Bronchial epithelial cell (primary cell): ENCODE measurements at regions not wholly inside any gene's neighbourhood (a gene's known extent, or its start where the extent isn't known, plus 50 kb on each side); places are given as distances from the start of the nearest gene placed in this dataset.

ENCODE experiments used
- DNase-seq: peaks from one replicate; pipeline ENCODE4 v3.0.0-alpha.2; 2010; ENCODE audit warnings: low read depth
- FAIRE-seq: peaks from 2 replicates; lab custom pipeline; 2011; peaks lifted over from hg19 to GRCh38; lab: Jason Lieb, UNC
- H3K27me3 ChIP-seq: 2 replicates; pipeline ENCODE4 v1.5.1; 2011; ENCODE audit warnings: low read length; ENCODE audit not compliant: control insufficient read depth, insufficient read depth
- H3K36me3 ChIP-seq: 2 replicates; pipeline ENCODE4 v1.5.1; 2011; ENCODE audit warnings: low read length; ENCODE audit not compliant: control insufficient read depth, insufficient read depth
- H3K4me3 ChIP-seq: 2 replicates; pipeline ENCODE4 v1.5.1; 2011; ENCODE audit warnings: mild to moderate bottlenecking, low read depth, low read length, control low read depth
- CTCF ChIP-seq: IDR thresholded peaks from 2 replicates; pipeline ENCODE4 v1.5.1; 2011; ENCODE audit warnings: mild to moderate bottlenecking, moderate library complexity, low read length, control low read depth, inconsistent platforms; ENCODE audit not compliant: insufficient read depth, severe bottlenecking

- no peak for TF ChIP-seq CTCF
- Histone ChIP-seq H3K27me3 (peaks cover 9% of the 10 kb centered on the region), H3K36me3 (no peaks in the 10 kb centered on the region), H3K4me3 (no peak overlapping the region)
- no peak for FAIRE-seq
- no peak for DNase-seq
These were observed 200.7 kb downstream of the RPLP1 start for GRCh38 chr15:69653306-69653705.

DNA sequence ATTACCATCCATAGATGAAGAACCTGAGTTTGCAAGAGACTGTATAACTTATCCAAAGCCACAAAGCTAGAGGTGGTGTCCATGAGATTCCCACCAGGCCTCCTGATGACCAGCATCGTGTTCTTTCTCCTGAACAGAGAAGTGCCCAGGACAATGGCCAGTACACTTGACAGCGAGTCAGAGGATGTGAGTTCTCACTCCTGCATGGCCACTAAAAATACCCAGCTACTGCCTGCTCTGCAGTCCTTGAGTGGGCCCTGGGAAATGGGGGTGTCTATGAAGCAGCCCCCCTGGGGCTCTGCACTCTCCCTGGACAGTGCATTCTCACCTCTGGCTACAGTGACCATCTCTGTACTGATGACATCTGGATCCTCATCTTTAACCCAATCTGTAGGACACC is 201.2 kb downstream of the RPLP1 start:
- TF ChIP-seq CTCF = no peak
- Histone ChIP-seq H3K36me3 (no peaks in the 10 kb centered on the region), H3K4me3 (no peak overlapping the region), H3K27me3 (peaks cover 8% of the 10 kb centered on the region)
- FAIRE-seq = no peak
- no peak for DNase-seq

GRCh38 chr15:69656271-69657030 is 203.8 kb downstream of the RPLP1 start:
- no peak for FAIRE-seq
- H3K36me3 ChIP-seq = no peaks in the 10 kb centered on the region
- no peak overlapping the region for H3K4me3 ChIP-seq
- no peak for DNase-seq
- H3K27me3 ChIP-seq = peaks cover 1% of the 10 kb centered on the region
- no peak for TF ChIP-seq CTCF

- no peaks in the 10 kb centered on the region for H3K36me3 ChIP-seq
- TF ChIP-seq CTCF = no peak
- no peak overlapping the region for H3K4me3 ChIP-seq
- DNase-seq (no peak), FAIRE-seq (peak; percentile 28)
- H3K27me3 ChIP-seq = peaks cover 2% of the 10 kb centered on the region
These were observed 205.0 kb downstream of the RPLP1 start for GRCh38 chr15:69657626-69658025.

GRCh38 chr15:69658411-69658945 is 205.9 kb downstream of the RPLP1 start:
- no peak for TF ChIP-seq CTCF
- peaks cover 2% of the 10 kb centered on the region for H3K27me3 ChIP-seq
- no peaks in the 10 kb centered on the region for H3K36me3 ChIP-seq
- FAIRE-seq = peak; percentile 81
- H3K4me3 ChIP-seq = no peak overlapping the region
- DNase-seq = no peak
